HG03103 (cell line): ENCODE measurements at regions not wholly inside any gene's neighbourhood (a gene's known extent, or its start where the extent isn't known, plus 50 kb on each side); places are given as distances from the start of the nearest gene placed in this dataset.
"Not testable (repeated sequence)": the region's sequence is repeated elsewhere in the genome, so short reads cannot be mapped to it uniquely, and the experiment has no call there.

ENCODE experiments used
- ATAC-seq: cut with Tn5 transposase; IDR thresholded peaks from one replicate; pipeline ENCODE4 v1.9.1; 2021; ENCODE audit warnings: low read depth; ENCODE audit not compliant: unreplicated experiment

- no peak for ATAC-seq
These were observed 103.9 kb upstream of the BCL6 start for GRCh38 chr3:187849016-187849654.

GRCh38 chr3:187850258-187850921, 105.1 kb upstream of the BCL6 start:
- no peak for ATAC-seq

GRCh38 chr3:187852842-187853730, 107.8 kb upstream of the BCL6 start:
- ATAC-seq: no peak

GRCh38 chr3:187855131-187855530, 109.9 kb upstream of the BCL6 start:
- ATAC-seq: no peak

GRCh38 chr3:187856555-187856954, 111.3 kb upstream of the BCL6 start:
- ATAC-seq: no peak

- ATAC-seq: no peak
These were observed 112.8 kb upstream of the BCL6 start for GRCh38 chr3:187858041-187858440.

GRCh38 chr3:187858711-187859110, 113.4 kb upstream of the BCL6 start:
- no peak for ATAC-seq

- not testable (repeated sequence) for ATAC-seq
These were observed 117.5 kb upstream of the BCL6 start for GRCh38 chr3:187862701-187863277.

- ATAC-seq: no peak
These were observed 125.3 kb upstream of the BCL6 start for GRCh38 chr3:187870360-187871203.

- no peak for ATAC-seq
These were observed 125.9 kb upstream of the BCL6 start for GRCh38 chr3:187871204-187871591.

GRCh38 chr3:187871848-187872247, 126.6 kb upstream of the BCL6 start:
- ATAC-seq: no peak

GRCh38 chr3:187873843-187874242, 128.6 kb upstream of the BCL6 start:
- ATAC-seq: no peak

- ATAC-seq: no peak
These were observed 130.6 kb upstream of the BCL6 start for GRCh38 chr3:187875863-187876262.

- no peak for ATAC-seq
These were observed 133.7 kb upstream of the BCL6 start for GRCh38 chr3:187878772-187879518.

- no peak for ATAC-seq
These were observed 135.2 kb upstream of the BCL6 start for GRCh38 chr3:187880441-187880840.

GRCh38 chr3:187880851-187881250, 135.6 kb upstream of the BCL6 start:
- ATAC-seq: no peak

GRCh38 chr3:187888701-187889100, 143.4 kb upstream of the BCL6 start:
- no peak for ATAC-seq

GRCh38 chr3:187889106-187889505, 143.8 kb upstream of the BCL6 start:
- no peak for ATAC-seq

GRCh38 chr3:187889601-187890404, 144.5 kb upstream of the BCL6 start:
- ATAC-seq: no peak
